GM19328 (cell line): ENCODE measurements at regions not wholly inside any gene's neighbourhood (a gene's known extent, or its start where the extent isn't known, plus 50 kb on each side); places are given as distances from the start of the nearest gene placed in this dataset.

Experiments used
- ATAC-seq: cut with Tn5 transposase; IDR thresholded peaks from one replicate; pipeline ENCODE4 v1.9.1; 2021; ENCODE audit warnings: mild to moderate bottlenecking, moderate library complexity; ENCODE audit not compliant: unreplicated experiment

DNA sequence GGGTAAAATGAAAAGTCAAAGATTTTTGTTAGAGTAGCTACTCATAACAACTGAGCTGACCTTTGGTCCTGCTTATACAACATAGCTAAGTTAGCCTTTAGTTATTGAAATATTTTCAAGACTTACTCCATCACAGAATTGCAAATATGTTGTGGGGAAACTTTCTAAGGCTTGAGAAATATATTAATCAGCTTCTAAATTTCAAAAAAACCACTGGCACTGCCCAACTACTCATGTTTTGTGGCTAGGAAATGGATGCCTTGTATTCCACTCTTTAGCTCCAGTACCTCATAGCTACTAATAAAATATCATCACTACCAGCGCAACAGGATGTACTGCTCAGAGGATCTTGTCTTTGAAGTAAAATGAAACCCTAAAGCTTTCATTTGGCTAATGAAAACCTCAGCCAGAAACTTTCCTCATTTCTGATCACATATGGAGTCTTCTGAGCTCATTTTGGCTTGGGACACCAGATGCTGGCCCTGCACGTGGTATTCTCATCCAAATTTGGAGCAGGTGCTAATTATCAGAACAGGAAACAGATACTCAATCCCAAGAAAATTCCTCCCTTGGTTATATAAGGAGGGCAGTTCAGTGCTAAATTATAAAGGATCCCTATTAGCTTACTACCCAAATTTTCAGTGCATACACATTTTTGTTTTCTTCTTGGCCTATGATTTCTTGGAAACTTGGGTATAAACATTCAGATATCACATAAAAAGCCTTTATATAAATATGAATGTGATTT, 690.7 kb downstream of the ADGRL2 start:
- ATAC-seq: no peak

DNA sequence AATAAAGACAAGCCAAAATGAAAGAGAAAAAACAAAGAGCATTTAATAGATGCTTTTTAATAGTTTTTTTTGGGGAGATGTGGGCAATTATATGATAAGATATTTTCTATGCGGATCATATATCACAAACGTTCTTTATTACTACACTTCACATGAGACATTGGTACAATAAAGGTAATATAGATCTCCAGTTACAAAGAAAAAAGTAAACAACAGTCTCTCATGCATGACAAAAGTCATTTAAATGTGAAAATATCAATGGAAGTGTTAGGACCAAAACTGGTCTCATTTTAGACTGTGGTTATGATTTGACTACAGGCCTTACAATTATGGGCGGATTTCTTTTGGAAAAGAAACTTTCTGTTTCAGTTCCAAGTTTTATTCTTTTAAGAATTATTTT, 687.0 kb downstream of the ADGRL2 start:
- no peak for ATAC-seq

- no peak for ATAC-seq
Observed at GRCh38 chr1:82486969-82487368, 686.2 kb downstream of the ADGRL2 start.

- no peak for ATAC-seq
Observed at GRCh38 chr1:82486468-82486867, 685.7 kb downstream of the ADGRL2 start.

GRCh38 chr1:82485591-82486369, 685.0 kb downstream of the ADGRL2 start:
- no peak for ATAC-seq

GRCh38 chr1:82483146-82483545, 682.4 kb downstream of the ADGRL2 start:
- no peak for ATAC-seq

GRCh38 chr1:82478916-82479315, 678.2 kb downstream of the ADGRL2 start:
- ATAC-seq: no peak

DNA sequence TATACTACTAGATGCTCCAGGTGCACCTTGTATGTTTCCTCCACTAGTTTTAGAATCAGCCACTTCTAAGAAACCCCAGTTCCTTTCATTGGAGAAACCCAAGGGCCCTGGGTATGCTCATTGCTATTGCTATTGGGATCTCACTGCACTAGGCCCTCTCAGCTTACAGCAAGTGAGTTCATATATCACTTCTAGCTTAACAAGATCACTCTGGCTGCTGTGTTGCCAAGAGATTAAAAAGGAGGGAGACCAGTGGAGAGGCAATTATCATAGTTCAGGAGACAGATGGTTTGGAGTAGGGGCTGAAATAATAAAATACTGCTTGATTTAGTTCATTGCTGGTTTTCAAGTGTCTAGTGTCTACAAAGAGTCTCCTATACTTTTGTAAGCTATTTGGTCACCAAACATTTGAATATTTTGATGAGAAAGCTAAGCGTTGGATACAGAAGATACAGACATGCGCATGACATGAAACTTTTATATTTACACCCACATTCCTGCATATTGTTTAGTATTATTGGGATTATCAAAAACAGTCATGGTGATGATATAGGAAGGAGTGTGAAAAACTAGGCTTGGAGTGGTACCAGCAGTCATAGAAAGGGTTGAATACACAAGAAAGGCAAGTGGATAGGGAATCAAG, 671.9 kb downstream of the ADGRL2 start:
- ATAC-seq: no peak

GRCh38 chr1:82466891-82467290, 666.2 kb downstream of the ADGRL2 start:
- no peak for ATAC-seq

- ATAC-seq: no peak
Observed at GRCh38 chr1:82466416-82466815, 665.7 kb downstream of the ADGRL2 start.

DNA sequence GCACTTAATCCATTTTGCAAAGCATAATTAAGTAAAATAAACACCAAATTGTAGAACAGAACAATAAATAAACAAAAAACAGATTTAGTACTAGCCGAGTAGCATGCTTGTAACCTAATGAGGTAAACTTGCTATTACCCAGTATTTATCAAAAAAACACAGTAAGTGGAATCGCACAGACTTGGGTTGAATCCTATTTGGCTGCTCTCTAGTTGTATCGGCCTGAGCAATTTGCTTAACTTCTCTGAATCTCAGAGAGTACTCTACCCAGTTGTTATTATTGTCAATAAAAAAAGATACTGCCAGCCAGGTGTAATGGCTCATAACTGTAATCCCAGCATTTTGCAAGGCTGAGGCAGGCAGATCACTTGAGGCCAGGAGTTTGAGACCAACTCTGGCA, 664.3 kb downstream of the ADGRL2 start:
- ATAC-seq: no peak

GRCh38 chr1:82464362-82465001, 663.7 kb downstream of the ADGRL2 start:
- no peak for ATAC-seq

GRCh38 chr1:82463951-82464350, 663.2 kb downstream of the ADGRL2 start:
- ATAC-seq: no peak

DNA sequence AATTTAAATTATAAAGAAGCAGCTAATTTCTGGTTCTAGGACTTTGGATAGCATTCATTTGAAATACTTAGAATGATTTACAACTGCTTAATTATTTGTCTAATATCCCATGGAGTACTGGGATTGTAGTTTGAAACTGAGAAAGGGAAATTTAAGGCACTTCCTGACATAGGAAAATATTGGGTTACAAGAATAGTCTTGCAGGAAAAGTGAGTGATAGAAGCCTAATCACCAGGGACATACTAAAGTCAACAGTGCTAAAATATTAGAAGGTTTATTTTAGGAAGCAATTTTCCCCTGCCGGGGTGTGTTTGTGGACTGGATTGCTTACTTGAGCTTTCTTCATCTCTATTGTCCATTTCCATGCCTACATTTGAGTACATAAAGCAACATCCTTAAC, 661.6 kb downstream of the ADGRL2 start:
- no peak for ATAC-seq

DNA sequence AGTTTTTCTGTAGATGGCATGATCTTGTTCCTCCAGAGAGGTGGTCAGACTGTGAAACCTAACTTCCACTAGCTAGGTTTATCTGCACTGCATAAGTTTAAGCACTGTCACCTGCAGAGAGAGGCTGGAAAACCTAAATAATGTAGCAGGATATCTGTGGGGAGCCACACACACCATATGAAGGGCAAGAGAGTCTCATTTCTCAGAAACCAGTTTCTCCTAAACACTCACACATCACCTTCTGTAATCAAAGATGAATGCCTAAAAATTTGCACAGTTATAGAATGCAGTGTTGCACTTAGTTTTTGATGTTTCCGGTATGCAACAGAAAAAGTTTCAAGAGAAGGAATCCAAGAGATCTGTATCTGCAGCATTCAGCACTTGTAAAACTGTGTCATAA, 654.6 kb downstream of the ADGRL2 start:
- no peak for ATAC-seq

GRCh38 chr1:82454431-82454830, 653.7 kb downstream of the ADGRL2 start:
- no peak for ATAC-seq

GRCh38 chr1:82453511-82454185, 652.9 kb downstream of the ADGRL2 start:
- ATAC-seq: no peak

- no peak for ATAC-seq
Observed at GRCh38 chr1:82452096-82452495, 651.4 kb downstream of the ADGRL2 start.

DNA sequence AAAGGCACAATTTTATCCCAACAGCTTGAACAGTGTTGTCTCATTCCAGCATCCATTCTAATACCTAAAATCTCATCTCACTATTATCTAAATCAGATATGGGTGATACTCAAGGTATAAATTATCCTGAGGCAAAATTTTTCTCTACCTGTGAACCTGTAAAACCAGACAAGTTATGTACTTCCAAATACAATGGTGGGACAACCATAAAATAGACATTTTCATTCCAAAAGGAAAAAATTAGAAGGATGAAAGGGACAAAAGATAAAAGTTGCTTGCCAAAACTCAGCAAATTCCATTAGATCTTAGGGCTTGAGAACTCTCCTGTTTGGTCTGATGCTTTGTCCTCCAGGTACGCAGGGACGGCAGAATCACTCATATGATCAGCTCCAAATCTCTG, 650.5 kb downstream of the ADGRL2 start:
- ATAC-seq: no peak

DNA sequence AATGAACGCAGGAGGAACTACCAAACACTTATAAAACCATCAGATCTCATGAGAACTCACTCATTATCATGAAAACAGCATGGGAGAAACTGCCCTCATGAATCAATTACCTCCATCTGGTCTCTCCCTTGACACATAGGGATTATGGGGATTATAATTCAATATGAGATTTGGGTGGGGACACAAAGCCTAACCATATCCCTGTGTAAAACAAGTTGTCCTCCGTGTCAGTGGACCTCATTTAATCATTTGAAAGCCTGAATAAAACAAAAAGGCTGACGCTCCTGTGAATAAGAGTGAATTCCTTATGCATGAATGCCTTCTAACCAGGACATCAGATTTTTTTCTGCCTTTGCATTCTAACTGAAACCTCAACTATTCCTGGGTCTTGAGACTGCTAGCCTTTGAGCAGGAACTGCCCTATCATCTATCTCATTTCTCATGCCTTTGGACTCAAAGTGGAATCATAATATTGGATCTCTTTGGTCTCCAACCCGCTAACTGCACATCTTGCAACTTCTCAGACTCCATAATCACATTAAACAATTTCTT, 648.8 kb downstream of the ADGRL2 start:
- ATAC-seq: no peak

- no peak for ATAC-seq
Observed at GRCh38 chr1:82446955-82447354, 646.2 kb downstream of the ADGRL2 start.
